ENCODE measurements at regions not wholly inside any gene's neighbourhood (a gene's known extent, or its start where the extent isn't known, plus 50 kb on each side); places are given as distances from the start of the nearest gene placed in this dataset.

GRCh38 chr4:43959976-43960375, 488.6 kb downstream of the KCTD8 start:
- H3K9me3 ChIP-seq (ENCODE audit: control insufficient read depth, low read depth, low read length) = no peaks in the 10 kb centered on the region
- no peaks in the 10 kb centered on the region for H3K27me3 ChIP-seq (ENCODE audit: control insufficient read depth, extremely low read depth, insufficient read depth, low read length)
- H3K4me1 ChIP-seq (ENCODE audit: control insufficient read depth, extremely low read depth, insufficient read depth, low read length) = no peaks in the 10 kb centered on the region
- dilution Hi-C loops (cut with MboI; ENCODE audit: extremely low pct_ligation_motif_present, low sequenced_read_pairs) = no loop called here
- H3K79me2 ChIP-seq (ENCODE audit: control insufficient read depth, insufficient read depth, low read length) = no peaks in the 10 kb centered on the region
- H2AFZ ChIP-seq (ENCODE audit: control insufficient read depth, low read length) = no peak overlapping the region
- H3K9ac ChIP-seq (ENCODE audit: control insufficient read depth, extremely low read depth, insufficient read depth, low read length) = no peak overlapping the region
- TF ChIP-seq, protein P1, sequence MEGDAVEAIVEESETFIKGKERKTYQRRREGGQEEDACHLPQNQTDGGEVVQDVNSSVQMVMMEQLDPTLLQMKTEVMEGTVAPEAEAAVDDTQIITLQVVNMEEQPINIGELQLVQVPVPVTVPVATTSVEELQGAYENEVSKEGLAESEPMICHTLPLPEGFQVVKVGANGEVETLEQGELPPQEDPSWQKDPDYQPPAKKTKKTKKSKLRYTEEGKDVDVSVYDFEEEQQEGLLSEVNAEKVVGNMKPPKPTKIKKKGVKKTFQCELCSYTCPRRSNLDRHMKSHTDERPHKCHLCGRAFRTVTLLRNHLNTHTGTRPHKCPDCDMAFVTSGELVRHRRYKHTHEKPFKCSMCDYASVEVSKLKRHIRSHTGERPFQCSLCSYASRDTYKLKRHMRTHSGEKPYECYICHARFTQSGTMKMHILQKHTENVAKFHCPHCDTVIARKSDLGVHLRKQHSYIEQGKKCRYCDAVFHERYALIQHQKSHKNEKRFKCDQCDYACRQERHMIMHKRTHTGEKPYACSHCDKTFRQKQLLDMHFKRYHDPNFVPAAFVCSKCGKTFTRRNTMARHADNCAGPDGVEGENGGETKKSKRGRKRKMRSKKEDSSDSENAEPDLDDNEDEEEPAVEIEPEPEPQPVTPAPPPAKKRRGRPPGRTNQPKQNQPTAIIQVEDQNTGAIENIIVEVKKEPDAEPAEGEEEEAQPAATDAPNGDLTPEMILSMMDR (optimal IDR thresholded peaks at IDR 0.05 in 1 of 3, IDR thresholded peaks at IDR 0.05 in 1 of 3, conservative IDR thresholded peaks at IDR 0.05 in 1 of 3; ENCODE audit: extremely low read depth in 1 of 3, insufficient read depth in 2 of 3, low read length in 3 of 3) = no peak
- TF ChIP-seq EZH2 (IDR thresholded peaks at IDR 0.05; ENCODE audit: low read length) = no peak
- no peak for FAIRE-seq
- H3K4me2 ChIP-seq (ENCODE audit: control insufficient read depth, extremely low read depth, insufficient read depth, low read depth, low read length) = no peak overlapping the region
- no peak for DNase-seq (ENCODE audit: low read depth, low spot score)
- no peak overlapping the region for H3K27ac ChIP-seq (ENCODE audit: control insufficient read depth, insufficient read depth, low read length)
- H3K36me3 ChIP-seq (ENCODE audit: control insufficient read depth in 2 of 2, extremely low read depth in 1 of 2, insufficient read depth in 2 of 2, low read length in 2 of 2) = no peaks in the 10 kb centered on the region
- no peak overlapping the region for H3K4me3 ChIP-seq (ENCODE audit: control insufficient read depth in 2 of 3, extremely low read depth in 1 of 3, insufficient read depth in 2 of 3, low read depth in 1 of 3, low read length in 3 of 3)
- no peaks in the 10 kb centered on the region for H4K20me1 ChIP-seq (ENCODE audit: control insufficient read depth, extremely low read depth, insufficient read depth, low read length)
- no peaks in the 10 kb centered on the region for H3K9me1 ChIP-seq (ENCODE audit: control insufficient read depth, extremely low read depth, insufficient read depth, low read length)

DNA sequence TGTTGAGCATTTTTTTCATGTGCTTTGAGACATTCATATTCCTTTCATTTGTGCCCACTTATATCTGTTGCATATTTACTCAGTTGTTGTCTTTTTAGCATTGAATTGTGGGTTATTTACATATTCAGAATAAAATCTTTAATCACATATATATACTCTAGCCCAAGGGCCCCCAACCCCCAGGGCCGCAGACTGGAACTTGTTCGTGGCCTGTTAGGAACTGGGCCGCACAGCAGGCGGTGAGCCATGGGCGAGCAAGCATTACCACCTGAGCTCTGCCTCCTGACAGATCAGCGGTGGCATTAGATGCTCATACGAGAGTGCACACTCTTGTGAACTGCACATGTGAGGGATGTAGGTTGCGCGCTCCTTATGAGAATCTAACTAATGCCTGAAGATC, 480.6 kb downstream of the KCTD8 start:
- FAIRE-seq = no peak
- Histone ChIP-seq H4K20me1 (ENCODE audit: control insufficient read depth, extremely low read depth, insufficient read depth, low read length) (no peaks in the 10 kb centered on the region), H3K79me2 (ENCODE audit: control insufficient read depth, insufficient read depth, low read length) (no peaks in the 10 kb centered on the region), H3K36me3 (ENCODE audit: control insufficient read depth in 2 of 2, extremely low read depth in 1 of 2, insufficient read depth in 2 of 2, low read length in 2 of 2) (no peaks in the 10 kb centered on the region), H3K27me3 (ENCODE audit: control insufficient read depth, extremely low read depth, insufficient read depth, low read length) (no peaks in the 10 kb centered on the region), H3K9me1 (ENCODE audit: control insufficient read depth, extremely low read depth, insufficient read depth, low read length) (no peaks in the 10 kb centered on the region), H3K4me2 (ENCODE audit: control insufficient read depth, extremely low read depth, insufficient read depth, low read depth, low read length) (no peak overlapping the region), H3K4me1 (ENCODE audit: control insufficient read depth, extremely low read depth, insufficient read depth, low read length) (no peaks in the 10 kb centered on the region), H3K4me3 (ENCODE audit: control insufficient read depth in 2 of 3, extremely low read depth in 1 of 3, insufficient read depth in 2 of 3, low read depth in 1 of 3, low read length in 3 of 3) (no peak overlapping the region), H2AFZ (ENCODE audit: control insufficient read depth, low read length) (no peak overlapping the region), H3K27ac (ENCODE audit: control insufficient read depth, insufficient read depth, low read length) (no peak overlapping the region), H3K9me3 (ENCODE audit: control insufficient read depth, low read depth, low read length) (no peaks in the 10 kb centered on the region), H3K9ac (ENCODE audit: control insufficient read depth, extremely low read depth, insufficient read depth, low read length) (no peak overlapping the region)
- no peak for TF ChIP-seq EZH2 (IDR thresholded peaks at IDR 0.05; ENCODE audit: low read length)
- TF ChIP-seq, protein P1 (optimal IDR thresholded peaks at IDR 0.05 in 1 of 3, IDR thresholded peaks at IDR 0.05 in 1 of 3, conservative IDR thresholded peaks at IDR 0.05 in 1 of 3; ENCODE audit: extremely low read depth in 1 of 3, insufficient read depth in 2 of 3, low read length in 3 of 3) = no peak
- dilution Hi-C loops (cut with MboI; ENCODE audit: extremely low pct_ligation_motif_present, low sequenced_read_pairs) = no loop called here
- no peak for DNase-seq (ENCODE audit: low read depth, low spot score)

Measured in keratinocyte (primary cell).